SK-N-SH (cell line): ENCODE measurements at regions not wholly inside any gene's neighbourhood (a gene's known extent, or its start where the extent isn't known, plus 50 kb on each side); places are given as distances from the start of the nearest gene placed in this dataset.

Experiments
- CTCF ChIA-PET: fragments of 300-600, 350-600 bp; formaldehyde crosslinking; extraction: SDS; loops from one replicate; lab custom pipeline; 2021; lab: Yijun Ruan, JAX
- POLR2A ChIA-PET: fragments of 350-600 bp; sonication (Branson Sonifier 250); formaldehyde crosslinking; extraction: SDS; loops from one replicate; lab custom pipeline; 2020; ENCODE audit warnings: antibody characterized with exemption, inconsistent platforms; lab: Yijun Ruan, JAX
- DNase-seq: peaks from one replicate; pipeline ENCODE4 v3.0.0; 2012
- H2AFZ ChIP-seq: fragments of 200-600 bp; sonication (generic); 2 replicates; pipeline ENCODE4 v1.8.1; 2016; ENCODE audit warnings: antibody characterized with exemption, mild to moderate bottlenecking, low read depth
- H3F3A ChIP-seq: fragments of 200-600 bp; sonication (generic); replicated peaks from 2 replicates; pipeline ENCODE3; 2016; ENCODE audit warnings: antibody characterized with exemption, mild to moderate bottlenecking; ENCODE audit not compliant: insufficient read depth
- H3K27ac ChIP-seq, 2 experiments: fragments of 200-500 bp in 1 of 2; fragments of 200-600 bp in 1 of 2; sonication (Bioruptor generic) in 1 of 2; sonication (generic), shearing (Covaris generic) in 1 of 2; 2 replicates each; pipeline versions ENCODE4 v1.5.1 to v1.6.1; 2014 to 2016; ENCODE audit warnings: low read depth in 2 of 2, inconsistent platforms in 1 of 2, low read length in 1 of 2, mild to moderate bottlenecking in 1 of 2, mixed read lengths in 1 of 2
- H3K27me3 ChIP-seq: fragments of 200-600 bp; sonication (generic), shearing (Covaris generic); 2 replicates; pipeline ENCODE4 v1.6.1; 2016; ENCODE audit warnings: mixed run types; ENCODE audit not compliant: insufficient read depth
- H3K36me3 ChIP-seq, 2 experiments: fragments of 200-500 bp in 1 of 2; fragments of 200-600 bp in 1 of 2; sonication (Bioruptor generic) in 1 of 2; sonication (generic) in 1 of 2; replicated peaks in 1 of 2; 2 replicates each; pipeline versions ENCODE3 to v1.5.1; 2014 to 2016; ENCODE audit warnings: low read length in 1 of 2, mild to moderate bottlenecking in 1 of 2; ENCODE audit not compliant: insufficient read depth in 2 of 2, control insufficient read depth in 1 of 2
- H3K4me1 ChIP-seq, 2 experiments: fragments of 200-500 bp in 1 of 2; fragments of 200-600 bp in 1 of 2; sonication (Bioruptor generic) in 1 of 2; sonication (generic), shearing (Covaris generic) in 1 of 2; 2 replicates each; pipeline versions ENCODE4 v1.5.1 to v1.6.1; 2014 to 2016; ENCODE audit warnings: low read depth in 1 of 2, low read length in 1 of 2, mixed run types in 1 of 2; ENCODE audit not compliant: insufficient read depth in 2 of 2, control insufficient read depth in 1 of 2
- H3K4me2 ChIP-seq: fragments of 200-600 bp; sonication (generic), shearing (Covaris generic); 2 replicates; pipeline ENCODE4 v1.6.1; 2017; ENCODE audit warnings: mixed run types
- H3K4me3 ChIP-seq, 2 experiments: fragments of 200-500 bp in 1 of 2; fragments of 200-600 bp in 1 of 2; sonication (Bioruptor generic) in 1 of 2; sonication (generic), shearing (Covaris generic) in 1 of 2; 2 replicates each; pipeline versions ENCODE4 v1.5.1 to v1.8.1; 2014 to 2016; ENCODE audit warnings: low read depth in 2 of 2, inconsistent platforms in 1 of 2, low read length in 1 of 2, mild to moderate bottlenecking in 1 of 2, mixed read lengths in 1 of 2, moderate library complexity in 1 of 2
- H3K79me2 ChIP-seq: fragments of 200-600 bp; sonication (generic); 2 replicates; pipeline ENCODE4 v1.8.1; 2017; ENCODE audit warnings: mild to moderate bottlenecking; ENCODE audit not compliant: insufficient read depth
- H3K9ac ChIP-seq: fragments of 200-600 bp; sonication (generic); 2 replicates; pipeline ENCODE4 v1.6.1; 2017; ENCODE audit warnings: mixed run types
- H3K9me2 ChIP-seq: fragments of 200-600 bp; sonication (generic); 2 replicates; pipeline ENCODE4 v1.6.1; 2017; ENCODE audit warnings: mixed run types
- H3K9me3 ChIP-seq: fragments of 200-600 bp; sonication (generic); 2 replicates; pipeline ENCODE4 v1.6.1; 2017; ENCODE audit warnings: mixed run types, mild to moderate bottlenecking, moderate library complexity
- H4K20me1 ChIP-seq: fragments of 200-600 bp; sonication (generic); 2 replicates; pipeline ENCODE4 v1.6.1; 2017; ENCODE audit warnings: mild to moderate bottlenecking, mixed run types; ENCODE audit not compliant: insufficient read depth
- CHD2 ChIP-seq: fragments of 150-350 bp; IDR thresholded peaks from 2 replicates; pipeline ENCODE4 v1.6.1; 2018; ENCODE audit warnings: low read length; ENCODE audit not compliant: partially characterized antibody
- ELF1 ChIP-seq: IDR thresholded peaks from 2 replicates; pipeline ENCODE4 v1.4.0; 2012
- FOXJ3 ChIP-seq: sonication (generic); formaldehyde crosslinking; IDR thresholded peaks from 2 replicates; pipeline ENCODE4 v1.5.1; 2020; ENCODE audit warnings: mild to moderate bottlenecking, missing genetic modification reagents
- FOXM1 ChIP-seq: IDR thresholded peaks from 2 replicates; pipeline ENCODE4 v1.4.0; 2012; ENCODE audit warnings: low read depth, mild to moderate bottlenecking
- GATA2 ChIP-seq: sonication (generic); formaldehyde crosslinking; IDR thresholded peaks from 2 replicates; pipeline ENCODE4 v1.5.0; 2020; ENCODE audit warnings: mild to moderate bottlenecking, missing genetic modification reagents
- MXI1 ChIP-seq: IDR thresholded peaks from 2 replicates; pipeline ENCODE4 v1.6.1; 2012; ENCODE audit warnings: mild to moderate bottlenecking, low read depth, low read length, improper control_type of control experiment
- NFIC ChIP-seq: IDR thresholded peaks from 2 replicates; pipeline ENCODE4 v1.4.0; 2012; ENCODE audit warnings: borderline replicate concordance
- NRF1 ChIP-seq: IDR thresholded peaks from 2 replicates; pipeline ENCODE4 v1.6.1; 2012; ENCODE audit warnings: low read depth, mild to moderate bottlenecking, low read length
- POLR2AphosphoS5 ChIP-seq: IDR thresholded peaks from 2 replicates; pipeline ENCODE4 v1.6.1; 2012; ENCODE audit warnings: low read depth, low read length
- RCOR1 ChIP-seq: fragments of 150-350 bp; IDR thresholded peaks from 2 replicates; pipeline ENCODE4 v1.6.1; 2017; ENCODE audit warnings: antibody characterized with exemption, low read length
- RFX5 ChIP-seq: IDR thresholded peaks from 2 replicates; pipeline ENCODE4 v1.6.1; 2012; ENCODE audit warnings: mild to moderate bottlenecking, improper control_type of control experiment, low read length
- RXRA ChIP-seq: IDR thresholded peaks from 2 replicates; pipeline ENCODE4 v1.4.0; 2012; ENCODE audit warnings: low read depth, mild to moderate bottlenecking, borderline replicate concordance
- SIN3A ChIP-seq: IDR thresholded peaks from 2 replicates; pipeline ENCODE4 v1.6.1; 2012; ENCODE audit warnings: low read depth, mild to moderate bottlenecking, low read length, moderate library complexity, borderline replicate concordance
- TCF12 ChIP-seq: IDR thresholded peaks from 2 replicates; pipeline ENCODE4 v1.4.0; 2012
- TEAD4 ChIP-seq: IDR thresholded peaks from 2 replicates; pipeline ENCODE4 v1.4.0; 2012; ENCODE audit warnings: mild to moderate bottlenecking, borderline replicate concordance; ENCODE audit not compliant: insufficient read depth
- YY1 ChIP-seq: IDR thresholded peaks from 2 replicates; pipeline ENCODE4 v1.4.0; 2012; ENCODE audit warnings: low read depth, mild to moderate bottlenecking
- WGBS: methylation state at CpG from one replicate; pipeline ENCODE4 v1.1.6; 2017; ENCODE audit warnings: low lambda C conversion rate; 5-methylcytosine and 5-hydroxymethylcytosine counted together
- TF ChIP-seq, protein P1 (sequence below): IDR thresholded peaks from 2 replicates; pipeline ENCODE4 v1.6.1; 2012; ENCODE audit warnings: mild to moderate bottlenecking, low read depth, low read length, moderate library complexity
- TF ChIP-seq, protein P2 (sequence below): fragments of 150-350 bp; IDR thresholded peaks from 2 replicates; pipeline ENCODE4 v1.6.1; 2016; ENCODE audit warnings: mild to moderate bottlenecking, low read depth, low read length
- TF ChIP-seq, protein P3 (sequence below): fragments of 200-600 bp; sonication (generic); IDR thresholded peaks from 2 replicates; pipeline ENCODE4 v1.6.1; 2017; ENCODE audit warnings: antibody characterized with exemption, mild to moderate bottlenecking, moderate library complexity

DNA sequence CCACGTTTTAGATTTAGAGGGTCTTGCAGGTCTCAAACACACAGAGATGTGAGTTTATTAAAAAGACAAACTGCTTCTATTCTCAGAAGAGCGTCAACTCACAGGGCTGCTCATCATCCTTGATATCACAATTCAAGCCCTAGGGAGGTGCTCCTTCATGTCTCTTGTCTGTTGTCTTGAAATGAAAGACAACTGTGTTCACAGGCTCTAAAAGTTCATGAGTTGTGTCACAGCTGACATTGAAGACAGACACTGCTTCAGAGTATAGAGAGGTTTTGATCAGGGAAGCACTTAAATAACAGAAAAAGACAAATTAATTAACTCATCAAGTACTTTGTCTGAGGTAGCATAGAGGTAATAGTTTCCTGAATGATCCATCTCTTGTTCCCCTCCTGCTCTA, 1917.6 kb upstream of the WWC1 start:
- CTCF ChIA-PET: no interaction called here
- Histone ChIP-seq H3K4me1 (no peaks in the 10 kb centered on the region; a peak in 1 of 4 replicates), H3K4me2 (no peak overlapping the region), H2AFZ (no peak overlapping the region), H3K36me3 (no peaks in the 10 kb centered on the region), H3F3A (no peaks in the 10 kb centered on the region), H3K9ac (no peak overlapping the region), H3K79me2 (no peaks in the 10 kb centered on the region), H3K4me3 (no peak overlapping the region), H3K27ac (no peak overlapping the region), H3K9me2 (no peaks in the 10 kb centered on the region), H3K9me3 (no peaks in the 10 kb centered on the region), H3K27me3 (no peaks in the 10 kb centered on the region), H4K20me1 (no peaks in the 10 kb centered on the region)
- WGBS: 50% methylated on average over 2 of the region's 2 CpGs
- POLR2A ChIA-PET: no interaction called here
- DNase-seq: no peak
- TF ChIP-seq NRF1: no peak
- no peak for TF ChIP-seq GATA2 (CRISPR knock-in tag)
- no peak for TF ChIP-seq TCF12
- TF ChIP-seq POLR2AphosphoS5: no peak
- no peak for TF ChIP-seq MXI1
- TF ChIP-seq, protein P1, sequence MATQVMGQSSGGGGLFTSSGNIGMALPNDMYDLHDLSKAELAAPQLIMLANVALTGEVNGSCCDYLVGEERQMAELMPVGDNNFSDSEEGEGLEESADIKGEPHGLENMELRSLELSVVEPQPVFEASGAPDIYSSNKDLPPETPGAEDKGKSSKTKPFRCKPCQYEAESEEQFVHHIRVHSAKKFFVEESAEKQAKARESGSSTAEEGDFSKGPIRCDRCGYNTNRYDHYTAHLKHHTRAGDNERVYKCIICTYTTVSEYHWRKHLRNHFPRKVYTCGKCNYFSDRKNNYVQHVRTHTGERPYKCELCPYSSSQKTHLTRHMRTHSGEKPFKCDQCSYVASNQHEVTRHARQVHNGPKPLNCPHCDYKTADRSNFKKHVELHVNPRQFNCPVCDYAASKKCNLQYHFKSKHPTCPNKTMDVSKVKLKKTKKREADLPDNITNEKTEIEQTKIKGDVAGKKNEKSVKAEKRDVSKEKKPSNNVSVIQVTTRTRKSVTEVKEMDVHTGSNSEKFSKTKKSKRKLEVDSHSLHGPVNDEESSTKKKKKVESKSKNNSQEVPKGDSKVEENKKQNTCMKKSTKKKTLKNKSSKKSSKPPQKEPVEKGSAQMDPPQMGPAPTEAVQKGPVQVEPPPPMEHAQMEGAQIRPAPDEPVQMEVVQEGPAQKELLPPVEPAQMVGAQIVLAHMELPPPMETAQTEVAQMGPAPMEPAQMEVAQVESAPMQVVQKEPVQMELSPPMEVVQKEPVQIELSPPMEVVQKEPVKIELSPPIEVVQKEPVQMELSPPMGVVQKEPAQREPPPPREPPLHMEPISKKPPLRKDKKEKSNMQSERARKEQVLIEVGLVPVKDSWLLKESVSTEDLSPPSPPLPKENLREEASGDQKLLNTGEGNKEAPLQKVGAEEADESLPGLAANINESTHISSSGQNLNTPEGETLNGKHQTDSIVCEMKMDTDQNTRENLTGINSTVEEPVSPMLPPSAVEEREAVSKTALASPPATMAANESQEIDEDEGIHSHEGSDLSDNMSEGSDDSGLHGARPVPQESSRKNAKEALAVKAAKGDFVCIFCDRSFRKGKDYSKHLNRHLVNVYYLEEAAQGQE: no peak
- TF ChIP-seq YY1: no peak
- TF ChIP-seq CHD2: no peak
- no peak for TF ChIP-seq RCOR1
- TF ChIP-seq, protein P2, sequence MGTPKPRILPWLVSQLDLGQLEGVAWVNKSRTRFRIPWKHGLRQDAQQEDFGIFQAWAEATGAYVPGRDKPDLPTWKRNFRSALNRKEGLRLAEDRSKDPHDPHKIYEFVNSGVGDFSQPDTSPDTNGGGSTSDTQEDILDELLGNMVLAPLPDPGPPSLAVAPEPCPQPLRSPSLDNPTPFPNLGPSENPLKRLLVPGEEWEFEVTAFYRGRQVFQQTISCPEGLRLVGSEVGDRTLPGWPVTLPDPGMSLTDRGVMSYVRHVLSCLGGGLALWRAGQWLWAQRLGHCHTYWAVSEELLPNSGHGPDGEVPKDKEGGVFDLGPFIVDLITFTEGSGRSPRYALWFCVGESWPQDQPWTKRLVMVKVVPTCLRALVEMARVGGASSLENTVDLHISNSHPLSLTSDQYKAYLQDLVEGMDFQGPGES: no peak
- TF ChIP-seq TEAD4: no peak
- TF ChIP-seq ELF1: no peak
- no peak for TF ChIP-seq SIN3A
- no peak for TF ChIP-seq NFIC
- TF ChIP-seq RFX5: no peak
- TF ChIP-seq FOXM1: no peak

DNA sequence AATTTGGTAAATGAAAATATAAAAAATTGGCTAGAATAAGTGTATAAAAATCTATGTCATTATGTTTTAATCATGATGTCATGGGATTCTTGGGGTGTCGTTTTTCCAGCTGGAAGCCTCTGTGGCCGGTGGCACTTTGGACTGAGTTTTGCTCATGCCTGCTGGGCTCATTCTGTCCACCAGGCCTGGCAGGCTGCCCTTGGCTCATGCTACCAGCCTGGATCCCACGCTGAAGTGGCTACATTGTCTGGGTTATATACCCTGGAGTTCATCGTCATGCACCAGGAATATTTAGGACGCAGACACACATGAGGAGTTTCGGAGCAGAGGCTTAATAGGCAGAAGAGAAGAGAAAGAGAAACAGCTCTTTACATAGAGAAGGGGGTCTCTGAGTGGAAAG, 1913.7 kb upstream of the WWC1 start:
- Histone ChIP-seq H3K27ac (no peak overlapping the region), H4K20me1 (no peaks in the 10 kb centered on the region), H3F3A (no peaks in the 10 kb centered on the region), H3K9ac (no peak overlapping the region), H3K36me3 (no peaks in the 10 kb centered on the region), H3K9me2 (no peaks in the 10 kb centered on the region), H3K4me1 (no peaks in the 10 kb centered on the region; a peak in 1 of 4 replicates), H3K27me3 (no peaks in the 10 kb centered on the region), H3K9me3 (no peaks in the 10 kb centered on the region), H3K4me3 (no peak overlapping the region), H3K4me2 (no peak overlapping the region), H2AFZ (no peak overlapping the region), H3K79me2 (no peaks in the 10 kb centered on the region)
- WGBS: 41% methylated on average over 6 of the region's 6 CpGs
- ChIA-PET CTCF (no interaction called here), POLR2A (no interaction called here)
- TF ChIP-seq FOXM1 (no peak), RXRA (no peak), CHD2 (no peak), ELF1 (no peak), FOXJ3 (CRISPR knock-in tag) (no peak), RCOR1 (no peak)
- TF ChIP-seq, protein P3, sequence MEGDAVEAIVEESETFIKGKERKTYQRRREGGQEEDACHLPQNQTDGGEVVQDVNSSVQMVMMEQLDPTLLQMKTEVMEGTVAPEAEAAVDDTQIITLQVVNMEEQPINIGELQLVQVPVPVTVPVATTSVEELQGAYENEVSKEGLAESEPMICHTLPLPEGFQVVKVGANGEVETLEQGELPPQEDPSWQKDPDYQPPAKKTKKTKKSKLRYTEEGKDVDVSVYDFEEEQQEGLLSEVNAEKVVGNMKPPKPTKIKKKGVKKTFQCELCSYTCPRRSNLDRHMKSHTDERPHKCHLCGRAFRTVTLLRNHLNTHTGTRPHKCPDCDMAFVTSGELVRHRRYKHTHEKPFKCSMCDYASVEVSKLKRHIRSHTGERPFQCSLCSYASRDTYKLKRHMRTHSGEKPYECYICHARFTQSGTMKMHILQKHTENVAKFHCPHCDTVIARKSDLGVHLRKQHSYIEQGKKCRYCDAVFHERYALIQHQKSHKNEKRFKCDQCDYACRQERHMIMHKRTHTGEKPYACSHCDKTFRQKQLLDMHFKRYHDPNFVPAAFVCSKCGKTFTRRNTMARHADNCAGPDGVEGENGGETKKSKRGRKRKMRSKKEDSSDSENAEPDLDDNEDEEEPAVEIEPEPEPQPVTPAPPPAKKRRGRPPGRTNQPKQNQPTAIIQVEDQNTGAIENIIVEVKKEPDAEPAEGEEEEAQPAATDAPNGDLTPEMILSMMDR: no peak
- DNase-seq: no peak
